Tibial nerve (tissue), 4 donors: ENCODE measurements at regions not wholly inside any gene's neighbourhood (a gene's known extent, or its start where the extent isn't known, plus 50 kb on each side); places are given as distances from the start of the nearest gene placed in this dataset.

Source experiments
- DNase-seq, 2 donors: peaks; one replicate each; pipeline ENCODE4 v3.0.0-alpha.2; 2019; ENCODE audit warnings: low spot score in 2 of 2
- H3K27ac ChIP-seq, 4 donors: fragments of 200-600 bp; sonication (generic) in 3 of 4; one replicate each; pipeline ENCODE4 v1.5.1; 2017 to 2019; ENCODE audit warnings: mild to moderate bottlenecking in 1 of 4
- H3K27me3 ChIP-seq, 2 donors: fragments of 200-600 bp; sonication (generic) in 1 of 2; one replicate each; pipeline versions ENCODE4 v1.5.1 to v1.6.0; 2017 to 2019
- H3K36me3 ChIP-seq, 3 donors: fragments of 200-600 bp; sonication (generic); one replicate each; pipeline ENCODE4 v1.5.1; 2018 to 2019
- H3K4me1 ChIP-seq, 4 donors: fragments of 200-600 bp; sonication (generic) in 3 of 4; one replicate each; pipeline ENCODE4 v1.5.1; 2017 to 2019
- H3K4me3 ChIP-seq, 4 donors: fragments of 200-600 bp; sonication (generic) in 3 of 4; one replicate each; pipeline ENCODE4 v1.5.1; 2017 to 2019; ENCODE audit warnings: mild to moderate bottlenecking in 1 of 4, moderate library complexity in 1 of 4
- H3K9me3 ChIP-seq, 4 donors: fragments of 200-600 bp; sonication (generic) in 3 of 4; one replicate each; pipeline ENCODE4 v1.5.1; 2017 to 2019
- CTCF ChIP-seq, 5 experiments: fragments of 200-600 bp in 3 of 5; fragments of 450-650 bp in 2 of 5; sonication (generic) in 3 of 5; IDR thresholded peaks; one replicate each; pipeline ENCODE4 v1.5.1; 2016 to 2019; ENCODE audit warnings: antibody characterized with exemption in 5 of 5, mild to moderate bottlenecking in 3 of 5, moderate library complexity in 2 of 5
- EP300 ChIP-seq, 2 donors: sonication (generic); formaldehyde crosslinking; IDR thresholded peaks; one replicate each; pipeline ENCODE4 v1.6.1; 2017; ENCODE audit warnings: antibody characterized with exemption in 2 of 2, mild to moderate bottlenecking in 1 of 2
- POLR2A ChIP-seq, 2 donors: fragments of 450-650 bp; IDR thresholded peaks; one replicate each; pipeline ENCODE4 v1.6.1; 2017; ENCODE audit warnings: antibody characterized with exemption in 2 of 2, mild to moderate bottlenecking in 2 of 2, moderate library complexity in 2 of 2
- WGBS, 2 donors: methylation state at CpG; one replicate each; pipeline ENCODE4 v1.1.5; 2018; 5-methylcytosine and 5-hydroxymethylcytosine counted together

- Histone ChIP-seq H3K4me3 (no peak overlapping the region), H3K27me3 (peaks cover 0 to 45% of the 10 kb centered on the region in 2 donors), H3K4me1 (peaks cover 0 to 12% (median 0%) of the 10 kb centered on the region in 4 donors), H3K9me3 (no peaks in the 10 kb centered on the region), H3K27ac (no peak overlapping the region), H3K36me3 (no peaks in the 10 kb centered on the region)
- DNase-seq: no peak
- 66% methylated on average over 29 of the region's 29 CpGs for WGBS, 2 donors
- TF ChIP-seq CTCF (IDR thresholded peaks at IDR 0.05) (no peak), POLR2A (IDR thresholded peaks at IDR 0.05) (no peak), EP300 (IDR thresholded peaks at IDR 0.05) (no peak)
These were observed 108.0 kb upstream of the ZBTB40 start for GRCh38 chr1:22343456-22344328.

- H3K4me3 ChIP-seq: no peak overlapping the region
- no peak overlapping the region for H3K27ac ChIP-seq
- peaks cover 0 to 45% of the 10 kb centered on the region in 2 donors for H3K27me3 ChIP-seq
- peaks cover 0 to 8% (median 0%) of the 10 kb centered on the region in 4 donors for H3K4me1 ChIP-seq
- 48 to 58% methylated on average over 5 of the region's 5 CpGs for WGBS, 2 donors
- H3K36me3 ChIP-seq: no peaks in the 10 kb centered on the region
- no peak for TF ChIP-seq POLR2A (IDR thresholded peaks at IDR 0.05)
- TF ChIP-seq CTCF (IDR thresholded peaks at IDR 0.05): no peak
- H3K9me3 ChIP-seq: no peaks in the 10 kb centered on the region
- no peak for DNase-seq
These were observed 107.4 kb upstream of the ZBTB40 start for GRCh38 chr1:22344329-22344630.

GRCh38 chr1:22344851-22345560 is 106.6 kb upstream of the ZBTB40 start:
- peaks cover 0 to 5% (median 0%) of the 10 kb centered on the region in 4 donors for H3K4me1 ChIP-seq
- TF ChIP-seq CTCF (IDR thresholded peaks at IDR 0.05) (no peak), EP300 (IDR thresholded peaks at IDR 0.05) (no peak), POLR2A (IDR thresholded peaks at IDR 0.05) (no peak)
- no peak overlapping the region for H3K27ac ChIP-seq
- H3K9me3 ChIP-seq: no peaks in the 10 kb centered on the region
- no peak for DNase-seq
- peaks cover 0 to 45% of the 10 kb centered on the region in 2 donors for H3K27me3 ChIP-seq
- no peaks in the 10 kb centered on the region for H3K36me3 ChIP-seq
- H3K4me3 ChIP-seq: no peak overlapping the region
- WGBS, 2 donors: 90 to 92% methylated on average over 17 of the region's 17 CpGs

- peaks cover 0 to 57% of the 10 kb centered on the region in 2 donors for H3K27me3 ChIP-seq
- no peak overlapping the region for H3K4me3 ChIP-seq
- TF ChIP-seq CTCF (IDR thresholded peaks at IDR 0.05) (no peak), POLR2A (IDR thresholded peaks at IDR 0.05) (no peak), EP300 (IDR thresholded peaks at IDR 0.05) (no peak)
- DNase-seq: no peak
- H3K27ac ChIP-seq: no peak overlapping the region
- no peaks in the 10 kb centered on the region for H3K36me3 ChIP-seq
- WGBS, 2 donors: 74 to 81% methylated on average over 16 of the region's 16 CpGs
- H3K9me3 ChIP-seq: no peaks in the 10 kb centered on the region
- H3K4me1 ChIP-seq: peaks cover 0 to 12% (median 0%) of the 10 kb centered on the region in 4 donors
These were observed 103.5 kb upstream of the ZBTB40 start for GRCh38 chr1:22347854-22348760.
